Sigmoid colon (tissue), 6 donors: ENCODE measurements at regions not wholly inside any gene's neighbourhood (a gene's known extent, or its start where the extent isn't known, plus 50 kb on each side); places are given as distances from the start of the nearest gene placed in this dataset.

ENCODE experiments used
- DNase-seq: peaks from one replicate; pipeline ENCODE4 v3.0.0-alpha.2; 2019
- H3K27ac ChIP-seq, 4 donors: fragments of 200-600 bp; sonication (generic); one replicate each; pipeline ENCODE4 v1.5.1; 2016 to 2019; ENCODE audit warnings: mild to moderate bottlenecking in 1 of 4
- H3K27me3 ChIP-seq, 3 donors: fragments of 200-600 bp; sonication (generic); one replicate each; pipeline ENCODE4 v1.5.1; 2019; ENCODE audit warnings: mild to moderate bottlenecking in 1 of 3
- H3K36me3 ChIP-seq, 4 donors: fragments of 200-600 bp; sonication (generic); one replicate each; pipeline ENCODE4 v1.5.1; 2016 to 2019
- H3K4me1 ChIP-seq, 4 donors: fragments of 200-600 bp; sonication (generic); one replicate each; pipeline ENCODE4 v1.5.1; 2017 to 2019
- H3K4me3 ChIP-seq, 4 donors: fragments of 200-600 bp; sonication (generic); one replicate each; pipeline ENCODE4 v1.5.1; 2017 to 2019; ENCODE audit warnings: mild to moderate bottlenecking in 2 of 4, moderate library complexity in 1 of 4
- H3K9me3 ChIP-seq, 4 donors: fragments of 200-600 bp in 3 of 4; sonication (generic) in 3 of 4; one replicate each; pipeline versions ENCODE4 v1.5.1 to v1.6.1; 2013 to 2019
- CTCF ChIP-seq, 4 experiments: fragments of 450-650 bp in 3 of 4; fragments of 200-600 bp in 1 of 4; IDR thresholded peaks; one replicate each; pipeline ENCODE4 v1.5.1; 2016 to 2019; ENCODE audit warnings: antibody characterized with exemption in 4 of 4, mild to moderate bottlenecking in 3 of 4, moderate library complexity in 2 of 4
- EP300 ChIP-seq, 4 donors: sonication (generic); formaldehyde crosslinking; IDR thresholded peaks; one replicate each; pipeline ENCODE4 v1.6.1; 2017; ENCODE audit warnings: antibody characterized with exemption in 4 of 4
- POLR2A ChIP-seq, 2 donors: fragments of 450-650 bp; IDR thresholded peaks; one replicate each; pipeline ENCODE4 v1.6.1; 2016; ENCODE audit warnings: antibody characterized with exemption in 2 of 2, mild to moderate bottlenecking in 2 of 2, moderate library complexity in 2 of 2
- POLR2AphosphoS5 ChIP-seq, 4 donors: sonication (generic); formaldehyde crosslinking; IDR thresholded peaks; one replicate each; pipeline ENCODE4 v1.6.1; 2017; ENCODE audit warnings: antibody characterized with exemption in 4 of 4
- WGBS, 2 donors: extraction: QIAGEN DNeasy Blood & Tissue Kit; methylation state at CpG; one replicate each; pipeline ENCODE4 v1.1.7; 2013; 5-methylcytosine and 5-hydroxymethylcytosine counted together
- intact Hi-C: fragments of 100-400 bp; cut with DNase I; formaldehyde crosslinking; loops from one replicate; pipeline ENCODE4 v1.15.1; 2023
- donor health status: healthy with polysubstance abuse.
- donor health status: healthy.

DNA sequence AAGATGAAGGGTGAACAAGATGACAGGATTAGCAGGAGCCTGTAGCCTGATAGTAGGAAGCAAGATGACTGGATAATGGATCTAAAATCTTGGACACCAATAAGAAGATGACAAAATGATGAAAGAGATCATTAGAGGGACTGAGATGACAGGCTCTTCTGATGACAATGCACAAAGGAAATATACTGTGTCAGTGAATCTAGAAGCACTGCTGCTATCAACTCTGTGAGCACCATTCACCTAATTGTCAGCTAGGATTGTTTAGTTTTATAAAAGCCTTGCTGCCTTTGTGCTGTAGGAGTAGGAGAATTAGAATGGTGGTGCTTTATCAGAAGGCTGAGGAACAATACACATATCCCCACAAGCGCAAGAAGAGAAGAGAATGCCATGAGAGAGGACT, 1127.8 kb downstream of the DTWD2 start:
- WGBS, 2 donors: 93% methylated on average over 1 of the region's 1 CpG
- TF ChIP-seq POLR2A (IDR thresholded peaks at IDR 0.05) (no peak), CTCF (IDR thresholded peaks at IDR 0.05) (no peak), POLR2AphosphoS5 (IDR thresholded peaks at IDR 0.05) (no peak), EP300 (IDR thresholded peaks at IDR 0.05) (no peak)
- Histone ChIP-seq H3K4me1 (no peaks in the 10 kb centered on the region), H3K36me3 (no peaks in the 10 kb centered on the region), H3K4me3 (no peak overlapping the region), H3K9me3 (no peaks in the 10 kb centered on the region), H3K27me3 (no peaks in the 10 kb centered on the region), H3K27ac (no peak overlapping the region)
- intact Hi-C loops: no loop called here
- DNase-seq: no peak

DNA sequence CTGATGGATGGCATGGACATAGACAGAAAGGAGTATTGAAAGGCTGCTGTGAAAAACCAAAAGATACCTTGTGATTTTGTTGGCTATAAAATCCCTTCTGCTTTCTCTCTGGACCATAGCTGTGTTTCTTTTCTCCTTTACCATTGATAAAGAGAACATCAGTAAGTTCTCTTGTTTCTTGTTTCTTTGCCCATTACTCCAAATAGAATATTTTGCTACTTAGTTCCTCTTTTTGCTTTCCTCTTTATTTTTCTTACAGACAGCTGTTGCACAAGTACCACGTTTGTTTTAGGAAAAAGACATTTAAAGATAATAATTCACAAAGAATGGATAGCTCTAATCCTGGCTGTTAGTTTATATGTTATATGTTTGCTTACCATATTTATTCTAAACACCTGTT, 1129.2 kb downstream of the DTWD2 start:
- no peaks in the 10 kb centered on the region for H3K9me3 ChIP-seq

DNA sequence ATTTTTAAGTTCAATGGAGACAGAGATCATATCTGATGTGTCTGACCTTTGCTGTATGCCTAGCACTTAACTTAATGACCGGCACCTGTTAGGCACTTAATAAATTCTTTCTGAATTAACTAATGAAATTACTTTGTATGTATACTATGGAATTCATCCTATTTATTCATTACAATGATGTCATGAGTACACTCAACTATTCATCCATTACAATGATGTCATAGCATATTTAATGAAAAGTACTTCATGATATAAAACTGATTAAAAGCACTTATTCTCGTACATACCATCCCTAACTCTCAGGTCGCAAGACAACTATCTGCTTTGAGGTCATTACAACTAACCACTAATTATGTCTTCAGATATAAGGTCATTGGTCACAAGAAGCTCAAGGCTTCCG, 1131.6 kb downstream of the DTWD2 start:
- Histone ChIP-seq H3K27ac (no peak overlapping the region), H3K36me3 (no peaks in the 10 kb centered on the region), H3K4me3 (no peak overlapping the region), H3K9me3 (no peaks in the 10 kb centered on the region), H3K4me1 (no peaks in the 10 kb centered on the region), H3K27me3 (no peaks in the 10 kb centered on the region)
- WGBS, 2 donors: 88 to 95% methylated on average over 4 of the region's 4 CpGs
- intact Hi-C loops: no loop called here
- TF ChIP-seq POLR2A (IDR thresholded peaks at IDR 0.05): no peak
- TF ChIP-seq CTCF (IDR thresholded peaks at IDR 0.05): no peak
- TF ChIP-seq POLR2AphosphoS5 (IDR thresholded peaks at IDR 0.05): no peak
- no peak for TF ChIP-seq EP300 (IDR thresholded peaks at IDR 0.05)
- DNase-seq: no peak

More for the DNA sequence above, 1129.2 kb downstream of the DTWD2 start:
- no peak overlapping the region for H3K4me3 ChIP-seq
- no peaks in the 10 kb centered on the region for H3K4me1 ChIP-seq
- intact Hi-C loops: no loop called here
- no peaks in the 10 kb centered on the region for H3K36me3 ChIP-seq
- no peaks in the 10 kb centered on the region for H3K27me3 ChIP-seq
- no peak overlapping the region for H3K27ac ChIP-seq
- WGBS, 2 donors: 13 to 19% methylated on average over 1 of the region's 1 CpG
- TF ChIP-seq CTCF (IDR thresholded peaks at IDR 0.05) (no peak), POLR2A (IDR thresholded peaks at IDR 0.05) (no peak), EP300 (IDR thresholded peaks at IDR 0.05) (no peak), POLR2AphosphoS5 (IDR thresholded peaks at IDR 0.05) (no peak)
- no peak for DNase-seq

GRCh38 chr5:117837786-117838185, 1150.6 kb downstream of the DTWD2 start:
- no peaks in the 10 kb centered on the region for H3K4me1 ChIP-seq
- no peaks in the 10 kb centered on the region for H3K9me3 ChIP-seq
- no peak for TF ChIP-seq CTCF (IDR thresholded peaks at IDR 0.05)
- TF ChIP-seq EP300 (IDR thresholded peaks at IDR 0.05): no peak
- TF ChIP-seq POLR2A (IDR thresholded peaks at IDR 0.05): no peak
- TF ChIP-seq POLR2AphosphoS5 (IDR thresholded peaks at IDR 0.05): no peak
- no peak overlapping the region for H3K27ac ChIP-seq
- 76 to 82% methylated on average over 4 of the region's 4 CpGs for WGBS, 2 donors
- H3K36me3 ChIP-seq: no peaks in the 10 kb centered on the region
- DNase-seq: no peak
- H3K4me3 ChIP-seq: no peak overlapping the region
- intact Hi-C loops: no loop called here
- no peaks in the 10 kb centered on the region for H3K27me3 ChIP-seq

- Histone ChIP-seq H3K4me3 (no peak overlapping the region), H3K36me3 (no peaks in the 10 kb centered on the region), H3K4me1 (no peaks in the 10 kb centered on the region), H3K9me3 (no peaks in the 10 kb centered on the region), H3K27me3 (no peaks in the 10 kb centered on the region), H3K27ac (no peak overlapping the region)
- intact Hi-C loops: no loop called here
- TF ChIP-seq POLR2A (IDR thresholded peaks at IDR 0.05) (no peak), CTCF (IDR thresholded peaks at IDR 0.05) (no peak), EP300 (IDR thresholded peaks at IDR 0.05) (no peak), POLR2AphosphoS5 (IDR thresholded peaks at IDR 0.05) (no peak)
- DNase-seq: no peak
- WGBS, 2 donors: 70 to 82% methylated on average over 4 of the region's 4 CpGs
Measured at GRCh38 chr5:117833691-117834090, 1154.7 kb downstream of the DTWD2 start.
